ENCODE measurements at regions not wholly inside any gene's neighbourhood (a gene's known extent, or its start where the extent isn't known, plus 50 kb on each side); places are given as distances from the start of the nearest gene placed in this dataset. TPM values are rescaled to one million over a fixed set of nuclear protein-coding genes. Genes with fewer than 3 reads are reported as not detected.

DNA sequence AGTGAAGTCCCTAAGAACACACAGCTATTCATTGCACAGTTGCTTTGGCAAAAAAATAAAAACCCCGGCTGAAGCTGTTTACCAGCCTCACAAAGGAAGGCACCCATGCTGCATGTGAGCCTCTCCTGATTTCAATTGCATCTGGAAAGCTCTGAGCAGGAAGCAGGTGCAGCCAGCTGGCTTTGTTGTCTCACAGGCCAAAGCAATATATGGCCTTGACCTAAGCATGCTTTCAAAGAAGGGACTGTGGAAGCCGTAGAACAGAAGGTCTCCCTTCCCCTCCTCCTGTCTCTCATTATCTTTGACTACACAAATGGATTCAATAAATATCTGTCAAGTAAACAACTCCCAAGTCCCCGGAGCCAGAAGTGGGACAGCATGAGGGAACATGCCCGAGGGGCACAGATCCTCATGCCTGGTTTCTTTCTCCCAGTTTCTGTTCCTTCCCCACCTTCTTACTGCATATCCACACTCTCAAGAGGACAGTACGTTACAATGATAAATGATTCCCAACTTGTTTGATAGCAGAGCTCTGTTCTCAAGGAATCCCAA is 57.2 kb upstream of the PCSK2 start:
- WGBS (ENCODE audit: low lambda C conversion rate, missing lambda C conversion rate): 38% methylated on average over 5 of the region's 5 CpGs
- Histone ChIP-seq H3K9me3 (ENCODE audit: low read depth) (no peaks in the 10 kb centered on the region), H2AFZ (no peak overlapping the region), H3K4me3 (no peak overlapping the region), H3K4me2 (no peak overlapping the region), H3K9me2 (replicated peaks; ENCODE audit: insufficient read depth) (no peaks in the 10 kb centered on the region), H4K20me1 (ENCODE audit: insufficient read depth, poor library complexity, severe bottlenecking) (no peaks in the 10 kb centered on the region), H3K27ac (no peak overlapping the region), H3K27me3 (no peaks in the 10 kb centered on the region), H3K4me1 (ENCODE audit: insufficient read depth) (peaks cover 4% of the 10 kb centered on the region), H3K36me3 (replicated peaks; ENCODE audit: insufficient read depth, low read depth) (no peaks in the 10 kb centered on the region), H3K79me2 (no peaks in the 10 kb centered on the region)
- no peak for TF ChIP-seq EZH2phosphoT487 (IDR thresholded peaks at IDR 0.05; ENCODE audit: low read depth, severe bottlenecking, unreplicated experiment)
- TF ChIP-seq, protein P1, sequence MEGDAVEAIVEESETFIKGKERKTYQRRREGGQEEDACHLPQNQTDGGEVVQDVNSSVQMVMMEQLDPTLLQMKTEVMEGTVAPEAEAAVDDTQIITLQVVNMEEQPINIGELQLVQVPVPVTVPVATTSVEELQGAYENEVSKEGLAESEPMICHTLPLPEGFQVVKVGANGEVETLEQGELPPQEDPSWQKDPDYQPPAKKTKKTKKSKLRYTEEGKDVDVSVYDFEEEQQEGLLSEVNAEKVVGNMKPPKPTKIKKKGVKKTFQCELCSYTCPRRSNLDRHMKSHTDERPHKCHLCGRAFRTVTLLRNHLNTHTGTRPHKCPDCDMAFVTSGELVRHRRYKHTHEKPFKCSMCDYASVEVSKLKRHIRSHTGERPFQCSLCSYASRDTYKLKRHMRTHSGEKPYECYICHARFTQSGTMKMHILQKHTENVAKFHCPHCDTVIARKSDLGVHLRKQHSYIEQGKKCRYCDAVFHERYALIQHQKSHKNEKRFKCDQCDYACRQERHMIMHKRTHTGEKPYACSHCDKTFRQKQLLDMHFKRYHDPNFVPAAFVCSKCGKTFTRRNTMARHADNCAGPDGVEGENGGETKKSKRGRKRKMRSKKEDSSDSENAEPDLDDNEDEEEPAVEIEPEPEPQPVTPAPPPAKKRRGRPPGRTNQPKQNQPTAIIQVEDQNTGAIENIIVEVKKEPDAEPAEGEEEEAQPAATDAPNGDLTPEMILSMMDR (IDR thresholded peaks at IDR 0.05; ENCODE audit: poor library complexity): no peak
- no peak for TF ChIP-seq EZH2 (IDR thresholded peaks at IDR 0.05; ENCODE audit: borderline replicate concordance)
- no peak for DNase-seq (ENCODE audit: low spot score)

DNA sequence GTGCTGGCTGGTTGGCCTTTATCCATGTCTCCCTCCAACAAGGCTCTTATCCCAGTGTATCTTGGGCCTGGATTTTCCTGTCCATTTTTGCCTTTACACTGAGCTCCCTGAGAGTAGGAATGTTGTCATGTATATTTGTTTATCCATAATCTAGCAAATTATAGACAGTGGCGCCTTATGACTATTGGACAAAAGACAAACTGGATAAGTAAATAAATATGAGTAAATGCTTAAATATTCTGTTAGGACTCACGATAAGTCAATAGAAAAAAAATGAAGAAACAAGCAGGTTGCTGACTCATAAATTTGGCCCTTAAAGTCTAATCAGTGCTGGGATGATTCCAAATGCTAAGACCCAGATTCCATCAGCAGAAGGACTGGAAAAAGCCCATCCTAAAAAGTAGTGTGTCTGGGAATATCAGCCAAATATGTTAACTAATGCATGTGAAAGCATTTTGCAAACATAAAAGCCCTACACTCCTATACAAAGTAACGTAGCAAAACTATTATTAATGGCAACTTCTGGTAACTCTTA is 55.0 kb upstream of the PCSK2 start:
- Histone ChIP-seq H3K9me3 (ENCODE audit: low read depth) (no peaks in the 10 kb centered on the region), H2AFZ (no peak overlapping the region), H3K27me3 (no peaks in the 10 kb centered on the region), H3K27ac (no peak overlapping the region), H3K36me3 (replicated peaks; ENCODE audit: insufficient read depth, low read depth) (no peaks in the 10 kb centered on the region), H3K79me2 (no peaks in the 10 kb centered on the region), H4K20me1 (ENCODE audit: insufficient read depth, poor library complexity, severe bottlenecking) (no peaks in the 10 kb centered on the region), H3K4me2 (no peak overlapping the region), H3K4me3 (no peak overlapping the region), H3K9me2 (replicated peaks; ENCODE audit: insufficient read depth) (no peaks in the 10 kb centered on the region), H3K4me1 (ENCODE audit: insufficient read depth) (no peaks in the 10 kb centered on the region)
- no peak for TF ChIP-seq EZH2phosphoT487 (IDR thresholded peaks at IDR 0.05; ENCODE audit: low read depth, severe bottlenecking, unreplicated experiment)
- TF ChIP-seq, protein P1 (IDR thresholded peaks at IDR 0.05; ENCODE audit: poor library complexity): no peak
- TF ChIP-seq EZH2 (IDR thresholded peaks at IDR 0.05; ENCODE audit: borderline replicate concordance): no peak
- 77% methylated on average over 3 of the region's 3 CpGs for WGBS (ENCODE audit: low lambda C conversion rate, missing lambda C conversion rate)
- DNase-seq (ENCODE audit: low spot score): no peak

GRCh38 chr20:17172836-17173516 is 53.9 kb upstream of the PCSK2 start:
- H3K4me1 ChIP-seq (ENCODE audit: insufficient read depth): no peaks in the 10 kb centered on the region
- no peak overlapping the region for H3K4me2 ChIP-seq
- TF ChIP-seq EZH2phosphoT487 (IDR thresholded peaks at IDR 0.05; ENCODE audit: low read depth, severe bottlenecking, unreplicated experiment) (no peak), EZH2 (IDR thresholded peaks at IDR 0.05; ENCODE audit: borderline replicate concordance) (no peak)
- TF ChIP-seq, protein P1 (IDR thresholded peaks at IDR 0.05; ENCODE audit: poor library complexity): no peak
- H2AFZ ChIP-seq: no peak overlapping the region
- H3K9me3 ChIP-seq (ENCODE audit: low read depth): no peaks in the 10 kb centered on the region
- no peaks in the 10 kb centered on the region for H3K36me3 ChIP-seq (replicated peaks; ENCODE audit: insufficient read depth, low read depth)
- H3K27ac ChIP-seq: no peak overlapping the region
- no peaks in the 10 kb centered on the region for H3K79me2 ChIP-seq
- no peaks in the 10 kb centered on the region for H4K20me1 ChIP-seq (ENCODE audit: insufficient read depth, poor library complexity, severe bottlenecking)
- H3K4me3 ChIP-seq: no peak overlapping the region
- no peaks in the 10 kb centered on the region for H3K27me3 ChIP-seq
- DNase-seq (ENCODE audit: low spot score): no peak
- H3K9me2 ChIP-seq (replicated peaks; ENCODE audit: insufficient read depth): no peaks in the 10 kb centered on the region
- 76% methylated on average over 6 of the region's 6 CpGs for WGBS (ENCODE audit: low lambda C conversion rate, missing lambda C conversion rate)

Small RNA genes in the stretch of these regions (small RNA-seq; reads per million reads assigned to genes)
- gene RF00012: not detected

Data from hepatocyte (in vitro differentiated cells).